Activated CD4-positive, alpha-beta T cell treated with anti-CD3 and anti-CD28 coated beads, Interleukin-2, amount 50 U/mL, for 16 hours (primary cell): ENCODE measurements at regions not wholly inside any gene's neighbourhood (a gene's known extent, or its start where the extent isn't known, plus 50 kb on each side); places are given as distances from the start of the nearest gene placed in this dataset.
"Not testable (repeated sequence)": the region's sequence is repeated elsewhere in the genome, so short reads cannot be mapped to it uniquely, and the experiment has no call there.

Source experiments
- DNase-seq: peaks from one replicate; pipeline ENCODE4 v3.0.0-alpha.2; 2020

DNA sequence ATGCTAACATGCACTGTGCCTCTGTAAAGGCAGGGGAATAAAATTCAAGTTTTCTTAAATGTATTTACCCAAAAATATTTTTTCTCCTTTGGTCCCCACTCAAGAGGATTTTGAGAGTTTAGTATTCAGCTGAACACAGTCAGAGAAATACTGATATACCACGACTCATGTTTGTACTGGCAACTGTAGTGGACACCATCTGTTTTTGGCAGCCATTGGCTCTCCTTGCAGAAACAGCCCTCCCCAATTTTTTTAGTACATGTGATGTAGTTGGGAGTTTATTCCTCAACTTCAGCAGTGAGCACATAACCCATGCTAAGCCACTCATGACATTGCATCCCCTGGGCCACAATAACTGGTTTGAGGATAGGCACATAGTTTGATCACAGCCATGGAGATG lies 154.8 kb upstream of the POU3F1 start:
- DNase-seq: no peak

- DNase-seq: no peak
Measured at GRCh38 chr1:38198621-38199020, 152.0 kb upstream of the POU3F1 start.

GRCh38 chr1:38198099-38198498 lies 151.5 kb upstream of the POU3F1 start:
- DNase-seq: no peak

- no peak for DNase-seq
Measured at GRCh38 chr1:38197312-38198061, 150.9 kb upstream of the POU3F1 start.

DNA sequence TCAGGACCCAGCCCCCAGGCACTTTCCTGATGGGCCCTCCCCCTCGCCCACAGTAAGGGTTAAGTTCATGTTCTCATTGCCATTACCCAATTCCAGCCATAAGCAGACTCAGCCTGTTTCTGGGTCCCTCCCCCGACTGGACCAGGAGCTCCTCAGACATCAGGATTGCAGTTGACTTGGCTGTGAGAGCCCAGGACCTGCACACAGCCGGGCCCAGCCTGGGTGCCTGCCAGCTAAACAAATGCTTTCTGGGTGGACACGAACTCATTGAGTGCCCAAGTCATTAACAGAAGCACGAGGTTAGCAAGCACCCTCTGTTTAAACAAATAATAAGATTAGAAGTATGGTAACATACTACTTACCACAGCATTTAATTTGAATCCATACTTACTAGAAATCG lies 147.9 kb upstream of the POU3F1 start:
- no peak for DNase-seq

- no peak for DNase-seq
Measured at GRCh38 chr1:38193040-38193439, 146.4 kb upstream of the POU3F1 start.

- no peak for DNase-seq
Measured at GRCh38 chr1:38191461-38191860, 144.9 kb upstream of the POU3F1 start.

GRCh38 chr1:38190983-38191382 lies 144.4 kb upstream of the POU3F1 start:
- no peak for DNase-seq

DNA sequence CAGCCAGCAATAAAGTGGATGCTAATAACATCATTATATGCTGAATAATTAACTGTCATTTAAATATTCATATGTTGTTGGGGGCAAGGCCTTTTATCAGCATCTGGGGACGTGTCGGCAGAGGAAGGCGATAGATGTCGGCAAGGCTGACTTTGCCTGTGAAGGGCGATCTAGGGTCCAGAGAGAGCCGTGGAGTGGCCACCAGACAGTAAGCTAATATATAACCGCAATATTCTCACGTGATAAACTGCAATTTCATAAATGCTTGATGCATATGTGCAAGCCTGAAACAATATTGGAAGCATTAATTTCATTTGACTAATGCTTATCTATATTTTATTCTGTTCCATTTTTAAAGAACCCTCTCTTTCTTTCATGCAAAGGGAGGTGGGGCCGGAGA lies 141.0 kb upstream of the POU3F1 start:
- DNase-seq: no peak

DNA sequence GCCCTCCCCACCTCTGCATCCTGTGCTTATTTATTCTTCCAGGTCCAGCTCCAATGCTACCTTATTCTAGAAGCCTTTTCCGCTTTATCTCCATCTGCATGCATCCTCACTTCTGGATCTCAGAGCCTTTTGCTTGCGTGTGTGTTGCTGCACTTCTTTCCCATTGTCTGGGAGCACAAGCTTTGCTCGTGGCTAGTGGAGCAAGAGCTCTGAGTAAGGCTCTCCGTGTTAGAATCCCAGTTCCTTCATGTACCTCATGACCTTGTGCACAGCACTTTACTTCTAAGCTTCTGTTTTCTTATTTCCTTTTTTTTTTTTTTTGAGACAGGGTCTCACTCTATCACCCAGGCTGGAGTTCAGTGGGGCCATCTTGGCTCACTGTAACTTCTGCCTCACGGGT lies 140.0 kb upstream of the POU3F1 start:
- DNase-seq: no peak

DNA sequence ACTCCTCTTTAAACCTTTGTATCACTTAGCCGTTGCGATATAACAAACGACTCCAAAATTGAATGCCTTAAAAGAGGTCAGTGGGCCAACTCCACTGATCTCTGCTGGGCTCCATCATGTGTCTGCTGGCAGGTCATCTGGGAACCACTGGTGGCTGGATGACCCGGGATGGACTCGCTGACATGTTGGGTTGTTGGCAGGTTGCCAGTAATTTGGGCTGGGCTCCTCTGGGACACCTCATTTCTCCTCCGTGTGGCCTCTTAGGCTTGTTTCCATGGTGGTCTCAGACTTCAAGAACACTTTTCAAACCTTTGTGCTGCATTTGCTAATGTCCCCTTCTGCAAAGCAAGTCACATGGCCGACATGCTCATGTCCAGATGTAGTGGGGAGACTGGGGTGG lies 139.3 kb upstream of the POU3F1 start:
- DNase-seq: no peak

GRCh38 chr1:38183747-38184146 lies 137.2 kb upstream of the POU3F1 start:
- no peak for DNase-seq

DNA sequence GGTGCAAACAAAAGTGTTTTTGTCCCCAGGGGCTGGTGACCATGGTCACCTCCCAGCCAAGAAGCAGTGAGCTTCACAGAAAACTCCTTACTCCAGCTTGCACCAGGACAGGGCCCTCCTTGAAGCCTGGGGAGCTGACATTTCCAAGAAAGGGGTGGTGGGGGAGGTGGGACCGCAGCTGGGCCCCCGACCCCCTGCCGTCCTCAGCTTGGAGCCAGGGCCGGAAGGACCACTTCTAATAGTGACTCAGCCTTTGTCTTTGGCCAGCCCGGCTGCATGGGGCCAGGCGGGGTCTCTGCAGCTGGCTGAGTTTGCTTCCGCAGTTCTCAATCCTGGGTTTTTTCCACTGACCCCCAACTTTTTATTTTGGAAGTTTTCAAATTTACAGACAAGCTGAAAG lies 136.5 kb upstream of the POU3F1 start:
- no peak for DNase-seq

DNA sequence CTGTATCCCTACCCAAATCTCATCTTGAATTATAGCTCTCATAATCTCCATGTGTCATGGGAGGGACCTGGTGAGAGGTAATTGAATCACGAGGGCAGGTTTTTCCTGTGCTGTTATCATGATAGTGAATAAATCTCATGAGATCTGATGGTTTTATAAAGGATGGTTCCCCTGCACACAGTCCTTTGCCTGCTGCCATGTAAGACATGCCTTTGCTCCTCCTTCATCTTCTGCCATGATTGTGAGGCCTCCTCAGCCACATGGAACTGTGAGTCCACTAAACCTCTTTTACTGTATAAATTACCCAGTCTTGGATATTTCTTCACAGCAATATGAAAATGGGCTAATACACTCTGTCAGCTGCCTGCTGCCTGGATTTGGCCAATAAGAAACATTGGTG lies 133.8 kb upstream of the POU3F1 start:
- DNase-seq: not testable (repeated sequence)

GRCh38 chr1:38179483-38179882 lies 132.9 kb upstream of the POU3F1 start:
- no peak for DNase-seq

- DNase-seq: no peak
Measured at GRCh38 chr1:38178216-38178615, 131.6 kb upstream of the POU3F1 start.

DNA sequence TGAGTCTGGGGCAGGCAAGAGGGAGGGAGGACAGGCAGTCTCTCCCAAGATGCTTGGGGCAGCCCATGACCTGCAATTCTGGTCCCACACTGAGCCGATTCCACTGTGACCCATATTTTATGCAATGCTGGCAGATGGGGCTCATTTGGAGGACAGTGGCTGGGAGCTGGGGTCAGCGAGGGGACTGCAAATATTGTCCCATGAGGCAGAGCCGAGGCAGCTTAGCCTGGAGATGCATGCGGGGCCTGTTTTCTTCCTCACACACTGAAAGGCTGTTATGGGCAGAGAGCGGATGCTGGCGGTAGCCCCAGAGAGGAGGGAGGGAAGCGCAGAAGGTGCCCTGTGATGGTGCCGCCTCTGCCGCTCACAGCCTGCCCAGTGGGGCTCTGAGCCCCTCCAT lies 128.5 kb upstream of the POU3F1 start:
- no peak for DNase-seq

- no peak for DNase-seq
Measured at GRCh38 chr1:38173848-38174247, 127.3 kb upstream of the POU3F1 start.

DNA sequence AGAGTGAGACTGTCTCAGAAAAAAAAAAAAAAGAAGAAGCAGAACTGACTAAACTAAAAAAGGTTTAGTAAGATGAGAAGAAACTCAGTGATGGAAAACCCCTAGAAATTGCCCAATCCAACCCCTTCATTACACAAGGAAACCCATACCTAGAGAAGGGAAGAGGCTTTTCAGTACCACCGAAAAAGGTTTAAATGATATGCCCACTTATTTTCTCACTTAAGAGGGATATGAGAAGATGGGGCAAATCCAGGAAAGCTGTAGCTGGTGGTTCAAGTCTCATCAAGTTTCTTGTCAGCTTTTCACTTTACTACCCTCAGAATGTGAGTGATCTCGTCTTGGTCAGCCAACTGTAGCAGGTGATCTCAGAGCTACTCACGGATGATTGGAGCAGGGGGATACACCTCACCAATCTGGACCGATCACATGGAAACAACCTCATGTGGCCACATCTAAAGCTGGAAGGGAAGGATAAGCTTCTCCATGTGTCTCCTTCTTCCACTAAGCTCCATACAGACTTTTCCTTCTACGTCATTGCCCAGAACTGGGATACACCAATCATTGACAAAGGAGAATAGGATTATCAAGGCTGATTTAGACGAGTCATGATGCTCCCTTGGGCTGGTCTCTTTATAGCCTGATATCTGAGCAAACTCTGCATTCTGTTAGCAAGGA lies 126.7 kb upstream of the POU3F1 start:
- no peak for DNase-seq

GRCh38 chr1:38169121-38169520 lies 122.5 kb upstream of the POU3F1 start:
- no peak for DNase-seq

GRCh38 chr1:38168365-38168764 lies 121.8 kb upstream of the POU3F1 start:
- no peak for DNase-seq

- DNase-seq: no peak
Measured at GRCh38 chr1:38166461-38166860, 119.9 kb upstream of the POU3F1 start.

DNA sequence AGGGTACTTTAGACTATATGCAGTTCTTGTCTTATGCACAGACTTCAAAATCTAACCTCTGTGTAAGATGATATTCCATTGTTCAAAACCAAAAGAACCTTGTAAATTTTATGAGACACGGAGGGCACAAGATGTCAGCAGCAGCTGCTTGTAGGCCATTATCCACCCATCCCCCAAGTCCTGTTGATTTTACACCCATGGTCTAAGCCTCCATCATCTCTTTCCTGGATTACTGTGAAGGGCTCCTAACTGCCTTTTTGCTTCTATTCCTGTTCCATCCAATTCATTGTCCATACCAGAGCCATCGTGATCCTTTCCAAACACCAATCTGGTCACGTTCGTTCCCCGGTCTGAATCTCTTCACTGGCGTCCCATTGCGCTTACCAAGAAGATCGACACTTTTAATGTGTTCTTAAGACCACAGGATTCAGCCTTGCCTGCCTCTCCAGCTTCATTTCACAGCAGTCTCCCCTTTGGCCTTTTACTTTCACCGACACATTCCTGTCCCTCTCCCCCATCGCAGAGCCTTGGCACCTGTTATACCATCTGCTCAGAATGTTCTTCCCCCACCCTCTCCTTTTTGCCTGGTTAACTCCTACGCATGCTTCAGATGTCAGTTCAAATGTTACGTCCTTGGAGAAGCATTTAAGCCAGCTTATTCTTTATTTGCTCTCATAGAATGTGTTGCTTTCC lies 107.3 kb upstream of the POU3F1 start:
- DNase-seq: no peak

DNA sequence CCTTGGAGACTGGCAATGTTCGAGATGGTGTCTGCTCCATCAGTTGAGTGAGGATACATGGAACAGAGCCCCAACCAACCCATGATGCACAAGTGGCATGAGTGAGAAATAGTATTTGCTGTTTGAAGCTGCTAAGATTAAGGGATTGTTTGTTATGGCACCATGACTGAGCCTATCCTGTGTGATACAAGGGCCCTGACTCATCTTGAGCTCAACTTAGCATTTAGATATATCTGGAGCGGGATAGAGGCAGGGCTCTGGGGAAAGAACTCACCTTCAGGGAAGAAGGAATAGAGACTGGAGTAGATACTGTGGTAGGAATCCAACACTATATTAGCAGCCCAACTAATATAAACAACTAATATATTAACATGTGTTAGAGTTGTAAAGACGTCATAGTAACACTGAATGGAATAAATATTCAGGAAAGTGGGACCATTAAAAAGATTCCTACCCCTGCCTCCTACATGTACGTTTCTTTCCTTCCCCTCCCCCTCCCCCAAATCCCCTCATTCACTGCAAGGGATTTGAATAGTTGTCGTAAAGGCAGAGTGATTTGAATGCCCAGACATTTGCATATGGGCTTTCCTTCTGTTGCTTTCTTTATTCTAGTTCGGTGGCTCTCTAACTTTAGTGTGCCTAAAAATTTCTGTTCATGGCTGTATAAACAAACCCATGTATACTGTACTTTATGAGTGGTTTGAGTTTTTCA lies 106.6 kb upstream of the POU3F1 start:
- no peak for DNase-seq
